ENCODE measurements at regions not wholly inside any gene's neighbourhood (a gene's known extent, or its start where the extent isn't known, plus 50 kb on each side); places are given as distances from the start of the nearest gene placed in this dataset.

GRCh38 chr6:91487696-91488392 lies 901.0 kb upstream of the MAP3K7 start:
- DNase-seq = no peak

- no peak for DNase-seq
These were observed 899.3 kb upstream of the MAP3K7 start for GRCh38 chr6:91486200-91486599.

GRCh38 chr6:91485047-91485446 lies 898.2 kb upstream of the MAP3K7 start:
- DNase-seq = no peak

- DNase-seq = no peak
These were observed 896.7 kb upstream of the MAP3K7 start for GRCh38 chr6:91483415-91484105.

- no peak for DNase-seq
These were observed 895.6 kb upstream of the MAP3K7 start for GRCh38 chr6:91482498-91482897.

- DNase-seq = peak in 1 of 2 experiments; percentile 19
These were observed 893.5 kb upstream of the MAP3K7 start for GRCh38 chr6:91480402-91480801.

- no peak for DNase-seq
These were observed 890.8 kb upstream of the MAP3K7 start for GRCh38 chr6:91477688-91478087.

GRCh38 chr6:91476000-91476399 lies 889.1 kb upstream of the MAP3K7 start:
- peak; percentile 78 to 91 for DNase-seq

GRCh38 chr6:91465393-91465792 lies 878.5 kb upstream of the MAP3K7 start:
- no peak for DNase-seq

GRCh38 chr6:91464718-91465117 lies 877.8 kb upstream of the MAP3K7 start:
- no peak for DNase-seq

- DNase-seq = no peak
These were observed 877.3 kb upstream of the MAP3K7 start for GRCh38 chr6:91464201-91464600.

GRCh38 chr6:91462241-91462640 lies 875.4 kb upstream of the MAP3K7 start:
- DNase-seq = no peak

GRCh38 chr6:91453224-91453878 lies 866.5 kb upstream of the MAP3K7 start:
- no peak for DNase-seq

- no peak for DNase-seq
These were observed 862.7 kb upstream of the MAP3K7 start for GRCh38 chr6:91449539-91449938.

- no peak for DNase-seq
These were observed 860.8 kb upstream of the MAP3K7 start for GRCh38 chr6:91447530-91448254.

GRCh38 chr6:91447081-91447480 lies 860.2 kb upstream of the MAP3K7 start:
- no peak for DNase-seq

- no peak for DNase-seq
These were observed 856.5 kb upstream of the MAP3K7 start for GRCh38 chr6:91443405-91443804.

GRCh38 chr6:91442342-91442741 lies 855.5 kb upstream of the MAP3K7 start:
- no peak for DNase-seq

GRCh38 chr6:91438570-91438969 lies 851.7 kb upstream of the MAP3K7 start:
- DNase-seq = no peak

- DNase-seq = no peak
These were observed 850.5 kb upstream of the MAP3K7 start for GRCh38 chr6:91437315-91437729.

GRCh38 chr6:91436448-91436847 lies 849.6 kb upstream of the MAP3K7 start:
- DNase-seq = no peak

GRCh38 chr6:91435630-91436029 lies 848.8 kb upstream of the MAP3K7 start:
- DNase-seq = no peak

GRCh38 chr6:91434576-91434975 lies 847.7 kb upstream of the MAP3K7 start:
- no peak for DNase-seq
